ENCODE measurements at regions not wholly inside any gene's neighbourhood (a gene's known extent, or its start where the extent isn't known, plus 50 kb on each side); places are given as distances from the start of the nearest gene placed in this dataset.

- TF ChIP-seq POLR2A (IDR thresholded peaks at IDR 0.05; ENCODE audit: low read depth, low read length) (no peak), POLR2AphosphoS5 (IDR thresholded peaks at IDR 0.05; ENCODE audit: low read depth, low read length) (no peak), TAF1 (IDR thresholded peaks at IDR 0.05; ENCODE audit: borderline replicate concordance, low read depth, low read length) (no peak)
These were observed 85.5 kb downstream of the PRR15 start for GRCh38 chr7:29649028-29649716.
